Naive thymus-derived CD4-positive, alpha-beta T cell (primary cell): ENCODE measurements at regions not wholly inside any gene's neighbourhood (a gene's known extent, or its start where the extent isn't known, plus 50 kb on each side); places are given as distances from the start of the nearest gene placed in this dataset.
"Not testable (repeated sequence)": the region's sequence is repeated elsewhere in the genome, so short reads cannot be mapped to it uniquely, and the experiment has no call there.

Experiments
- ATAC-seq: fragments of 150-1000 bp; cut with Tn5 transposase; 2 replicates; pipeline ENCODE4 v1.10.0; 2021; ENCODE audit warnings: mild to moderate bottlenecking, moderate library complexity
- CTCF ChIA-PET: fragments of 350-600 bp; sonication (Branson Sonifier 250); formaldehyde crosslinking; loops from one replicate; lab custom pipeline; 2021; ENCODE audit warnings: antibody characterized with exemption; lab: Charles Lee
- POLR2A ChIA-PET: fragments of 350-600 bp; sonication (Branson Sonifier 250); formaldehyde crosslinking; loops from one replicate; lab custom pipeline; 2021; ENCODE audit warnings: antibody characterized with exemption, inconsistent platforms; lab: Charles Lee
- DNase-seq, 9 donors: peaks; one replicate each; pipeline versions ENCODE4 v3.0.0 to v3.0.0-alpha.2; 2020 to 2022; ENCODE audit warnings: mixed read lengths in 1 of 9
- H3K27ac ChIP-seq: one replicate; pipeline ENCODE4 v1.7.0; 2013; ENCODE audit warnings: mild to moderate bottlenecking, low read depth, low read length, moderate library complexity
- H3K27me3 ChIP-seq, 2 donors: one replicate each; pipeline ENCODE4 v1.7.0; 2013; ENCODE audit warnings: low read length in 2 of 2, mild to moderate bottlenecking in 2 of 2, moderate library complexity in 2 of 2; ENCODE audit not compliant: control insufficient read depth in 2 of 2, insufficient read depth in 2 of 2
- H3K36me3 ChIP-seq, 3 experiments: 1 replicate in 2 of 3; 2 replicates in 1 of 3; pipeline ENCODE4 v1.7.0; 2013; ENCODE audit warnings: low read length in 3 of 3, mild to moderate bottlenecking in 3 of 3, moderate library complexity in 1 of 3; ENCODE audit not compliant: insufficient read depth in 3 of 3, control insufficient read depth in 2 of 3
- H3K4me1 ChIP-seq, 2 donors: one replicate each; pipeline ENCODE4 v1.7.0; 2013; ENCODE audit warnings: low read length in 2 of 2, mild to moderate bottlenecking in 2 of 2, moderate library complexity in 1 of 2; ENCODE audit not compliant: control insufficient read depth in 2 of 2, insufficient read depth in 2 of 2
- H3K4me3 ChIP-seq: 2 replicates; pipeline ENCODE4 v1.7.0; 2013; ENCODE audit warnings: mild to moderate bottlenecking, low read length
- H3K9me3 ChIP-seq, 3 experiments: 1 replicate in 2 of 3; 2 replicates in 1 of 3; pipeline ENCODE4 v1.7.0; 2013; ENCODE audit warnings: low read length in 3 of 3; ENCODE audit not compliant: control insufficient read depth in 2 of 3
- H3K27ac Mint-ChIP-seq, 9 donors: one replicate each; pipeline ENCODE4 v1.8.0; 2020 to 2022; ENCODE audit warnings: mixed read lengths in 9 of 9, mild to moderate bottlenecking in 8 of 9, moderate library complexity in 5 of 9, inconsistent platforms in 2 of 9
- H3K27me3 Mint-ChIP-seq, 5 donors: one replicate each; pipeline ENCODE4 v1.8.0; 2021 to 2022; ENCODE audit warnings: mixed read lengths in 5 of 5, mild to moderate bottlenecking in 1 of 5
- H3K36me3 Mint-ChIP-seq, 5 donors: one replicate each; pipeline ENCODE4 v1.8.0; 2020 to 2022; ENCODE audit warnings: mixed read lengths in 5 of 5, mild to moderate bottlenecking in 3 of 5, inconsistent platforms in 1 of 5
- H3K4me1 Mint-ChIP-seq, 7 donors: one replicate each; pipeline ENCODE4 v1.8.0; 2020 to 2022; ENCODE audit warnings: mixed read lengths in 7 of 7, mild to moderate bottlenecking in 3 of 7, inconsistent platforms in 1 of 7
- H3K4me3 Mint-ChIP-seq, 10 donors: one replicate each; pipeline ENCODE4 v1.8.0; 2020 to 2022; ENCODE audit warnings: mild to moderate bottlenecking in 10 of 10, mixed read lengths in 10 of 10, moderate library complexity in 6 of 10, inconsistent platforms in 2 of 10
- H3K9me3 Mint-ChIP-seq, 11 donors: one replicate each; pipeline ENCODE4 v1.8.0; 2020 to 2022; ENCODE audit warnings: mixed read lengths in 11 of 11, mild to moderate bottlenecking in 4 of 11, inconsistent platforms in 1 of 11, moderate library complexity in 1 of 11
- intact Hi-C, 2 donors: fragments of 100-400 bp; cut with micrococcal nuclease; formaldehyde crosslinking; loops; one replicate each; pipeline ENCODE4 v1.15.1; 2023

GRCh38 chr7:142625216-142625615 lies 124.1 kb upstream of the PRSS1 start:
- DNase-seq, H3K4me3 ChIP-seq, intact Hi-C loops, H3K36me3 Mint-ChIP-seq, H3K4me1 Mint-ChIP-seq, ATAC-seq, H3K4me3 Mint-ChIP-seq, H3K4me1 ChIP-seq, H3K9me3 ChIP-seq, H3K36me3 ChIP-seq, H3K27me3 ChIP-seq, H3K9me3 Mint-ChIP-seq: not testable (repeated sequence)
- POLR2A ChIA-PET, result interaction anchor here (0.6 to 2.8 kb wide), 5 partner anchors 21 to 522 kb away, joined by 3 to 24 read pairs (median 3); no protein-coding TSS in a partner anchor
- H3K27ac ChIP-seq, result peak overlapping the region; percentile 35
- H3K27me3 Mint-ChIP-seq, result peaks cover 0 to 25% (median 0%) of the 10 kb centered on the region in 5 donors
- H3K27ac Mint-ChIP-seq, result peak overlapping the region in 2 of 9 donors; percentile 32 to 45
- CTCF ChIA-PET, result interaction anchor here (1.1 to 2.4 kb wide), 3 partner anchors 17 to 188 kb away, joined by 3 to 7 read pairs (median 4); no protein-coding TSS in a partner anchor

GRCh38 chr7:142620402-142620801 lies 128.9 kb upstream of the PRSS1 start:
- Mint-ChIP-seq H3K36me3 (peaks cover 0 to 2% (median 0%) of the 10 kb centered on the region in 5 donors), H3K4me3 (peak overlapping the region in 8 of 10 donors; percentile 23 to 80 (median 50)), H3K4me1 (peaks cover 0 to 17% (median 7%) of the 10 kb centered on the region in 7 donors), H3K27me3 (peaks cover 0 to 25% (median 0%) of the 10 kb centered on the region in 5 donors), H3K9me3 (no peaks in the 10 kb centered on the region), H3K27ac (peak overlapping the region in 7 of 9 donors; percentile 63 to 96 (median 84))
- DNase-seq (peak in 3 of 9 donors; percentile 14 to 30 (median 21)), ATAC-seq (peak; percentile 43)
- H3K9me3 ChIP-seq, result no peaks in the 10 kb centered on the region
- H3K36me3 ChIP-seq, result no peaks in the 10 kb centered on the region
- peak overlapping the region; percentile 58 for H3K27ac ChIP-seq
- POLR2A ChIA-PET, result interaction anchor here (1.0 kb wide), 1 partner anchor 10 kb away, joined by 3 read pairs; no protein-coding TSS in a partner anchor
- CTCF ChIA-PET, result no interaction called here
- intact Hi-C loops, result no loop called here
- H3K4me3 ChIP-seq, result no peak overlapping the region
- no peaks in the 10 kb centered on the region for H3K27me3 ChIP-seq
- no peaks in the 10 kb centered on the region for H3K4me1 ChIP-seq

- Mint-ChIP-seq H3K36me3 (peaks cover 0 to 4% (median 0%) of the 10 kb centered on the region in 5 donors), H3K27me3 (peaks cover 0 to 27% (median 4%) of the 10 kb centered on the region in 5 donors), H3K4me1 (peaks cover 0 to 17% (median 7%) of the 10 kb centered on the region in 7 donors), H3K9me3 (no peaks in the 10 kb centered on the region), H3K4me3 (peak overlapping the region; percentile 55 to 82 (median 68)), H3K27ac (peak overlapping the region in 8 of 9 donors; percentile 68 to 81 (median 74))
- no peaks in the 10 kb centered on the region for H3K9me3 ChIP-seq
- CTCF ChIA-PET, result interaction anchor here (1.4 kb wide), 1 partner anchor 170 kb away, joined by 4 read pairs; no protein-coding TSS in a partner anchor
- DNase-seq (no peak), ATAC-seq (no peak)
- H3K27me3 ChIP-seq, result no peaks in the 10 kb centered on the region
- POLR2A ChIA-PET, result interaction anchor here (0.6 to 3.1 kb wide), 6 partner anchors 11 to 189 kb away, joined by 3 to 23 read pairs (median 7); no protein-coding TSS in a partner anchor
- peak overlapping the region; percentile 65 for H3K27ac ChIP-seq
- H3K4me1 ChIP-seq, result no peaks in the 10 kb centered on the region
- H3K36me3 ChIP-seq, result no peaks in the 10 kb centered on the region
- peak overlapping the region; percentile 36 for H3K4me3 ChIP-seq
- intact Hi-C loops, result loop anchor here (5.0 kb wide), 1 partner anchor 178 kb away; no protein-coding TSS in a partner anchor
Observed at GRCh38 chr7:142618655-142619351, 130.5 kb upstream of the PRSS1 start.

GRCh38 chr7:142616842-142617241 lies 132.4 kb upstream of the PRSS1 start:
- Mint-ChIP-seq H3K9me3 (no peaks in the 10 kb centered on the region), H3K27ac (peak overlapping the region in 5 of 9 donors; percentile 75 to 91 (median 84)), H3K36me3 (peaks cover 0 to 4% (median 0%) of the 10 kb centered on the region in 5 donors), H3K4me1 (peaks cover 0 to 27% (median 7%) of the 10 kb centered on the region in 7 donors), H3K4me3 (peak overlapping the region in 9 of 10 donors; percentile 62 to 83 (median 79)), H3K27me3 (peaks cover 0 to 27% (median 4%) of the 10 kb centered on the region in 5 donors)
- Histone ChIP-seq H3K9me3 (no peaks in the 10 kb centered on the region), H3K4me3 (no peak overlapping the region), H3K36me3 (no peaks in the 10 kb centered on the region), H3K4me1 (no peaks in the 10 kb centered on the region), H3K27me3 (no peaks in the 10 kb centered on the region), H3K27ac (peak overlapping the region; percentile 60)
- ChIA-PET CTCF (no interaction called here), POLR2A (interaction anchor here (1.8 to 3.4 kb wide), 4 partner anchors 172 to 192 kb away, joined by 10 to 40 read pairs (median 26); no protein-coding TSS in a partner anchor)
- ATAC-seq, result no peak
- DNase-seq, result no peak
- intact Hi-C loops, result loop anchor here (5.0 kb wide), 1 partner anchor 180 kb away; no protein-coding TSS in a partner anchor

- H3K27me3 Mint-ChIP-seq, result peaks cover 0 to 22% (median 4%) of the 10 kb centered on the region in 5 donors
- no peaks in the 10 kb centered on the region for H3K9me3 Mint-ChIP-seq
- ATAC-seq, result no peak
- peak overlapping the region; percentile 36 to 91 (median 74) for H3K27ac Mint-ChIP-seq
- DNase-seq, result no peak
- no peaks in the 10 kb centered on the region for H3K27me3 ChIP-seq
- intact Hi-C loops, result loop anchor here (5.0 kb wide), 1 partner anchor 181 kb away; no protein-coding TSS in a partner anchor
- H3K4me1 Mint-ChIP-seq, result peaks cover 0 to 34% (median 12%) of the 10 kb centered on the region in 7 donors
- POLR2A ChIA-PET, result interaction anchor here (0.9 to 3.4 kb wide), 6 partner anchors 171 to 193 kb away, joined by 3 to 40 read pairs (median 8); no protein-coding TSS in a partner anchor
- H3K9me3 ChIP-seq, result no peaks in the 10 kb centered on the region
- peak overlapping the region; percentile 63 to 86 (median 80) for H3K4me3 Mint-ChIP-seq
- peak overlapping the region; percentile 60 for H3K27ac ChIP-seq
- H3K4me3 ChIP-seq, result peak overlapping the region; percentile 10
- H3K36me3 Mint-ChIP-seq, result peaks cover 0 to 4% (median 0%) of the 10 kb centered on the region in 5 donors
- H3K36me3 ChIP-seq, result no peaks in the 10 kb centered on the region
- CTCF ChIA-PET, result interaction anchor here (1.0 kb wide), 1 partner anchor 28 kb away, joined by 3 read pairs; no protein-coding TSS in a partner anchor
- H3K4me1 ChIP-seq, result no peaks in the 10 kb centered on the region
Observed at GRCh38 chr7:142616121-142616643, 133.1 kb upstream of the PRSS1 start.

- Histone ChIP-seq H3K9me3 (no peaks in the 10 kb centered on the region), H3K4me1 (no peaks in the 10 kb centered on the region), H3K4me3 (no peak overlapping the region), H3K36me3 (no peaks in the 10 kb centered on the region), H3K27ac (peak overlapping the region; percentile 60), H3K27me3 (no peaks in the 10 kb centered on the region)
- intact Hi-C loops, result loop anchor here (5.0 kb wide), 1 partner anchor 182 kb away; no protein-coding TSS in a partner anchor
- peaks cover 0 to 35% (median 12%) of the 10 kb centered on the region in 7 donors for H3K4me1 Mint-ChIP-seq
- H3K9me3 Mint-ChIP-seq, result no peaks in the 10 kb centered on the region
- ChIA-PET CTCF (interaction anchor here (1.0 kb wide), 1 partner anchor 28 kb away, joined by 3 read pairs; no protein-coding TSS in a partner anchor), POLR2A (interaction anchor here (0.5 to 3.4 kb wide), 8 partner anchors 171 to 260 kb away, joined by 3 to 40 read pairs (median 4); no protein-coding TSS in a partner anchor)
- H3K4me3 Mint-ChIP-seq, result peak overlapping the region; percentile 63 to 86 (median 80)
- DNase-seq, result no peak
- H3K27ac Mint-ChIP-seq, result peak overlapping the region; percentile 13 to 91 (median 84)
- H3K27me3 Mint-ChIP-seq, result peaks cover 0 to 19% (median 4%) of the 10 kb centered on the region in 5 donors
- H3K36me3 Mint-ChIP-seq, result peaks cover 0 to 4% (median 0%) of the 10 kb centered on the region in 5 donors
- ATAC-seq, result no peak
Observed at GRCh38 chr7:142615508-142615907, 133.8 kb upstream of the PRSS1 start.
